GM12878 (cell line): ENCODE measurements at regions not wholly inside any gene's neighbourhood (a gene's known extent, or its start where the extent isn't known, plus 50 kb on each side); places are given as distances from the start of the nearest gene placed in this dataset.

Experiments
- ATAC-seq: fragments of 200-7000 bp; cut with Tn5 transposase; 3 replicates; pipeline ENCODE4 v1.9.1; 2020; ENCODE audit warnings: mild to moderate bottlenecking, moderate library complexity
- BruUV-seq: library from RNA; stranded (reverse); fragments of 400-500 nt; replicated peaks from 2 replicates; lab custom pipeline; 2021; lab: Mats Ljungman, UMichigan
- CTCF ChIA-PET: fragments of 300-600 bp; sonication (Branson Sonifier 250); formaldehyde crosslinking; extraction: SDS; loops from one replicate; lab custom pipeline; 2021; ENCODE audit warnings: inconsistent platforms; lab: Yijun Ruan, JAX
- POLR2A ChIA-PET: fragments of 350-600 bp; formaldehyde crosslinking; extraction: SDS; loops from one replicate; lab custom pipeline; 2021; ENCODE audit warnings: inconsistent platforms; lab: Charles Lee
- RAD21 ChIA-PET: fragments of 300-600 bp; sonication (Branson Sonifier 250); formaldehyde crosslinking; loops from one replicate; lab custom pipeline; 2023; ENCODE audit warnings: antibody characterized with exemption; ENCODE audit not compliant: unreplicated experiment; lab: Charles Lee
- SMC1A ChIA-PET: fragments of 300-600 bp; sonication (Branson Sonifier 250); formaldehyde crosslinking; loops from one replicate; lab custom pipeline; 2023; ENCODE audit not compliant: unreplicated experiment, uncharacterized antibody; lab: Charles Lee
- DNase-seq: peaks from one replicate; pipeline ENCODE4 v3.0.0-alpha.2; 2011; ENCODE audit warnings: low read depth, low spot score
- FAIRE-seq: peaks from 3 replicates; lab custom pipeline; 2011; peaks lifted over from hg19 to GRCh38; lab: Jason Lieb, UNC
- H2AFZ ChIP-seq: 2 replicates; pipeline ENCODE4 v1.6.0; 2011; ENCODE audit warnings: low read depth, low read length, control low read depth; ENCODE audit not compliant: control insufficient read depth
- H3K27ac ChIP-seq: 2 replicates; pipeline ENCODE4 v1.5.1; 2011; ENCODE audit warnings: control low read depth; ENCODE audit not compliant: control insufficient read depth, insufficient read depth
- H3K27me3 ChIP-seq, 2 experiments: replicated peaks in 1 of 2; 2 replicates each; pipeline versions ENCODE4 v1.6.0 to v1.6.1; 2011; ENCODE audit warnings: low read length in 1 of 2; ENCODE audit not compliant: control insufficient read depth in 2 of 2, insufficient read depth in 2 of 2
- H3K36me3 ChIP-seq, 2 experiments: 2 replicates each; pipeline ENCODE4 v1.5.1; 2011; ENCODE audit warnings: low read length in 1 of 2; ENCODE audit not compliant: control insufficient read depth in 2 of 2, insufficient read depth in 2 of 2
- H3K4me1 ChIP-seq: 2 replicates; pipeline ENCODE4 v1.6.1; 2011; ENCODE audit warnings: mild to moderate bottlenecking, low read length, moderate library complexity, mixed read lengths; ENCODE audit not compliant: control insufficient read depth, insufficient read depth
- H3K4me2 ChIP-seq: 2 replicates; pipeline ENCODE4 v1.6.0; 2011; ENCODE audit warnings: control low read depth; ENCODE audit not compliant: control insufficient read depth, insufficient read depth
- H3K4me3 ChIP-seq: fragments of 200-600 bp; sonication (generic); 2 replicates; pipeline ENCODE4 v1.5.1; 2016
- H3K79me2 ChIP-seq: 2 replicates; pipeline ENCODE4 v1.6.0; 2011; ENCODE audit warnings: low read length; ENCODE audit not compliant: control insufficient read depth, insufficient read depth
- H3K9ac ChIP-seq: 2 replicates; pipeline ENCODE4 v1.8.0; 2011; ENCODE audit warnings: low read length, control low read depth, mixed read lengths; ENCODE audit not compliant: control insufficient read depth, insufficient read depth
- H3K9me3 ChIP-seq: replicated peaks from 3 replicates; pipeline ENCODE4 v1.5.1; 2011; ENCODE audit warnings: mild to moderate bottlenecking, low read length; ENCODE audit not compliant: control insufficient read depth, insufficient read depth
- H4K20me1 ChIP-seq: 2 replicates; pipeline ENCODE4 v1.6.0; 2011; ENCODE audit not compliant: control insufficient read depth, insufficient read depth
- CEBPZ ChIP-seq: fragments of 150-350 bp; IDR thresholded peaks from 2 replicates; pipeline ENCODE4 v1.6.1; 2016; ENCODE audit warnings: low read depth, low read length
- CHD1 ChIP-seq: IDR thresholded peaks from 2 replicates; pipeline ENCODE4 v1.6.1; 2012; ENCODE audit warnings: low read depth, low read length, improper control_type of control experiment
- JUND ChIP-seq: IDR thresholded peaks from 2 replicates; pipeline ENCODE4 v1.6.1; 2012; ENCODE audit warnings: low read depth, mild to moderate bottlenecking, low read length, improper control_type of control experiment, moderate library complexity
- PAX8 ChIP-seq: fragments of 450-650 bp; IDR thresholded peaks from 2 replicates; pipeline ENCODE4 v1.6.1; 2017; ENCODE audit warnings: mild to moderate bottlenecking, moderate library complexity
- RELB ChIP-seq: fragments of 450-650 bp; IDR thresholded peaks from 2 replicates; pipeline ENCODE4 v1.6.1; 2017; ENCODE audit warnings: low read depth, mild to moderate bottlenecking, moderate library complexity
- WGBS: methylation state at CpG from one replicate; pipeline ENCODE4 v1.1.6; 2016; ENCODE audit warnings: low lambda C conversion rate; ENCODE audit not compliant: insufficient replicate concordance, insufficient coverage; ENCODE audit errors: missing lambda C conversion rate; 5-methylcytosine and 5-hydroxymethylcytosine counted together
- in situ Hi-C: fragments of 300-500 bp; cut with MboI; formaldehyde crosslinking; loops from 9 replicates; pipeline ENCODE4 v1.14.3; 2018; ENCODE audit warnings: mixed read lengths
- intact Hi-C: fragments of 100-400 bp; cut with micrococcal nuclease; formaldehyde crosslinking; loops from one replicate; pipeline ENCODE4 v1.14.2; 2022; ENCODE audit not compliant: unreplicated experiment

- TF ChIP-seq PAX8 (no peak), JUND (no peak), CHD1 (no peak)
Observed at GRCh38 chr3:48077815-48078214, 61.6 kb upstream of the MAP4 start (continued).

- ChIA-PET RAD21 (interaction anchor here (0.7 kb wide), 1 partner anchor 28 kb away, joined by 3 read pairs; no protein-coding TSS in a partner anchor), POLR2A (interaction anchor here (0.6 kb wide), 1 partner anchor 15 kb away, joined by 4 read pairs; no protein-coding TSS in a partner anchor), SMC1A (no interaction called here), CTCF (interaction anchor here (0.6 to 1.0 kb wide), 3 partner anchors 15 to 439 kb away, joined by 3 read pairs; no protein-coding TSS in a partner anchor)
- H4K20me1 ChIP-seq = no peaks in the 10 kb centered on the region
- no peaks in the 10 kb centered on the region for H3K9me3 ChIP-seq
- FAIRE-seq = no peak
- intact Hi-C loops = no loop called here
- no peak overlapping the region for H3K9ac ChIP-seq
- in situ Hi-C loops = no loop called here
- peaks cover 56% of the 10 kb centered on the region for H3K79me2 ChIP-seq
- H3K4me1 ChIP-seq = no peaks in the 10 kb centered on the region
- H3K36me3 ChIP-seq = no peaks in the 10 kb centered on the region; a peak in 3 of 4 replicates
- BruUV-seq = no TSS peak
- no peak overlapping the region for H2AFZ ChIP-seq
- no peak overlapping the region for H3K4me3 ChIP-seq
- H3K27ac ChIP-seq = no peak overlapping the region
- H3K27me3 ChIP-seq = no peaks in the 10 kb centered on the region
- TF ChIP-seq RELB (no peak), CEBPZ (no peak)
- no peak for ATAC-seq
- 97% methylated on average over 2 of the region's 2 CpGs for WGBS
- H3K4me2 ChIP-seq = no peak overlapping the region
- no peak for DNase-seq
Observed at GRCh38 chr3:48070030-48070429, 53.8 kb upstream of the MAP4 start.
